Activated CD4-positive, alpha-beta memory T cell treated with anti-CD3 and anti-CD28 coated beads for 36 hours (primary cell): ENCODE measurements at regions not wholly inside any gene's neighbourhood (a gene's known extent, or its start where the extent isn't known, plus 50 kb on each side); places are given as distances from the start of the nearest gene placed in this dataset.
"Not testable (repeated sequence)": the region's sequence is repeated elsewhere in the genome, so short reads cannot be mapped to it uniquely, and the experiment has no call there.

ENCODE experiments used
- CTCF ChIA-PET: fragments of 350-600 bp; sonication (Branson Sonifier 250); formaldehyde crosslinking; loops from one replicate; lab custom pipeline; 2021; ENCODE audit warnings: antibody characterized with exemption, inconsistent platforms; lab: Charles Lee
- POLR2A ChIA-PET: fragments of 350-600 bp; sonication (Branson Sonifier 250); formaldehyde crosslinking; loops from one replicate; lab custom pipeline; 2021; ENCODE audit warnings: antibody characterized with exemption; lab: Charles Lee
- DNase-seq: peaks from one replicate; pipeline ENCODE4 v3.0.0-alpha.2; 2020
- H3K27ac Mint-ChIP-seq: one replicate; pipeline ENCODE4 v1.8.0; 2021; ENCODE audit warnings: mixed read lengths
- H3K27me3 Mint-ChIP-seq: one replicate; pipeline ENCODE4 v1.8.0; 2021; ENCODE audit warnings: mixed read lengths
- H3K36me3 Mint-ChIP-seq: one replicate; pipeline ENCODE4 v1.8.0; 2021; ENCODE audit warnings: mixed read lengths
- H3K4me1 Mint-ChIP-seq: one replicate; pipeline ENCODE4 v1.8.0; 2021; ENCODE audit warnings: low read depth, mixed read lengths
- H3K4me3 Mint-ChIP-seq: one replicate; pipeline ENCODE4 v1.8.0; 2021; ENCODE audit warnings: mild to moderate bottlenecking, mixed read lengths
- H3K9me3 Mint-ChIP-seq: one replicate; pipeline ENCODE4 v1.8.0; 2021; ENCODE audit warnings: mixed read lengths
- intact Hi-C: fragments of 100-400 bp; cut with micrococcal nuclease; formaldehyde crosslinking; loops from one replicate; pipeline ENCODE4 v1.15.1; 2023

- H3K9me3 Mint-ChIP-seq: no peaks in the 10 kb centered on the region
- DNase-seq: no peak
- H3K4me3 Mint-ChIP-seq: no peak overlapping the region
- no peaks in the 10 kb centered on the region for H3K36me3 Mint-ChIP-seq
- peaks cover 14% of the 10 kb centered on the region for H3K27me3 Mint-ChIP-seq
- ChIA-PET POLR2A (no interaction called here), CTCF (no interaction called here)
- H3K27ac Mint-ChIP-seq: no peak overlapping the region
- H3K4me1 Mint-ChIP-seq: no peaks in the 10 kb centered on the region
- intact Hi-C loops: no loop called here
Observed at GRCh38 chr10:120018695-120019094, 126.2 kb downstream of the SEC23IP start.

- intact Hi-C loops: no loop called here
Observed at GRCh38 chr10:120019568-120019967, 127.0 kb downstream of the SEC23IP start.

GRCh38 chr10:120022357-120022756, 129.8 kb downstream of the SEC23IP start:
- POLR2A ChIA-PET: no interaction called here
- intact Hi-C loops: no loop called here
- DNase-seq: no peak

More at GRCh38 chr10:120019568-120019967, 127.0 kb downstream of the SEC23IP start:
- no peak overlapping the region for H3K4me3 Mint-ChIP-seq
- no peak for DNase-seq
- ChIA-PET CTCF (no interaction called here), POLR2A (no interaction called here)
- H3K27ac Mint-ChIP-seq: no peak overlapping the region
- no peaks in the 10 kb centered on the region for H3K4me1 Mint-ChIP-seq
- peaks cover 18% of the 10 kb centered on the region for H3K27me3 Mint-ChIP-seq
- no peaks in the 10 kb centered on the region for H3K9me3 Mint-ChIP-seq
- no peaks in the 10 kb centered on the region for H3K36me3 Mint-ChIP-seq

GRCh38 chr10:120034236-120034635, 141.7 kb downstream of the SEC23IP start:
- H3K27ac Mint-ChIP-seq: no peak overlapping the region
- H3K4me1 Mint-ChIP-seq: no peaks in the 10 kb centered on the region
- CTCF ChIA-PET: no interaction called here
- peaks cover 2% of the 10 kb centered on the region for H3K27me3 Mint-ChIP-seq
- H3K9me3 Mint-ChIP-seq: no peaks in the 10 kb centered on the region
- POLR2A ChIA-PET: no interaction called here
- no peaks in the 10 kb centered on the region for H3K36me3 Mint-ChIP-seq
- intact Hi-C loops: no loop called here
- DNase-seq: no peak
- H3K4me3 Mint-ChIP-seq: no peak overlapping the region

More at GRCh38 chr10:120022357-120022756, 129.8 kb downstream of the SEC23IP start:
- peaks cover 10% of the 10 kb centered on the region for H3K27me3 Mint-ChIP-seq
- no peak overlapping the region for H3K4me3 Mint-ChIP-seq
- no peak overlapping the region for H3K27ac Mint-ChIP-seq
- no peaks in the 10 kb centered on the region for H3K4me1 Mint-ChIP-seq
- CTCF ChIA-PET: no interaction called here
- no peaks in the 10 kb centered on the region for H3K9me3 Mint-ChIP-seq
- no peaks in the 10 kb centered on the region for H3K36me3 Mint-ChIP-seq

- Mint-ChIP-seq H3K36me3 (no peaks in the 10 kb centered on the region), H3K4me3 (no peak overlapping the region), H3K27ac (no peak overlapping the region), H3K9me3 (no peaks in the 10 kb centered on the region), H3K27me3 (peaks cover 2% of the 10 kb centered on the region), H3K4me1 (no peaks in the 10 kb centered on the region)
- ChIA-PET POLR2A (no interaction called here), CTCF (no interaction called here)
- intact Hi-C loops: no loop called here
- no peak for DNase-seq
Observed at GRCh38 chr10:120039046-120039445, 146.5 kb downstream of the SEC23IP start.

GRCh38 chr10:120039826-120040225, 147.3 kb downstream of the SEC23IP start:
- Mint-ChIP-seq H3K4me3 (no peak overlapping the region), H3K27me3 (peaks cover 2% of the 10 kb centered on the region), H3K27ac (no peak overlapping the region), H3K4me1 (no peaks in the 10 kb centered on the region), H3K36me3 (no peaks in the 10 kb centered on the region), H3K9me3 (no peaks in the 10 kb centered on the region)
- intact Hi-C loops: no loop called here
- no peak for DNase-seq
- POLR2A ChIA-PET: no interaction called here
- CTCF ChIA-PET: no interaction called here

- CTCF ChIA-PET: no interaction called here
- H3K27me3 Mint-ChIP-seq: no peaks in the 10 kb centered on the region
- H3K9me3 Mint-ChIP-seq: no peaks in the 10 kb centered on the region
- H3K27ac Mint-ChIP-seq: no peak overlapping the region
- no peaks in the 10 kb centered on the region for H3K4me1 Mint-ChIP-seq
- no peak for DNase-seq
- H3K36me3 Mint-ChIP-seq: no peaks in the 10 kb centered on the region
- no peak overlapping the region for H3K4me3 Mint-ChIP-seq
- POLR2A ChIA-PET: no interaction called here
- intact Hi-C loops: no loop called here
Observed at GRCh38 chr10:120041807-120042559, 149.5 kb downstream of the SEC23IP start.

- POLR2A ChIA-PET: no interaction called here
- Mint-ChIP-seq H3K27ac (no peak overlapping the region), H3K4me3 (no peak overlapping the region), H3K27me3 (no peaks in the 10 kb centered on the region), H3K4me1 (no peaks in the 10 kb centered on the region), H3K36me3 (no peaks in the 10 kb centered on the region), H3K9me3 (no peaks in the 10 kb centered on the region)
- CTCF ChIA-PET: no interaction called here
- DNase-seq: no peak
- intact Hi-C loops: no loop called here
Observed at GRCh38 chr10:120042705-120043104, 150.2 kb downstream of the SEC23IP start.

- H3K4me3 Mint-ChIP-seq, H3K4me1 Mint-ChIP-seq, H3K9me3 Mint-ChIP-seq, DNase-seq, H3K36me3 Mint-ChIP-seq, H3K27ac Mint-ChIP-seq, CTCF ChIA-PET, H3K27me3 Mint-ChIP-seq, intact Hi-C loops, POLR2A ChIA-PET: not testable (repeated sequence)
Observed at GRCh38 chr10:120047373-120047772, 154.8 kb downstream of the SEC23IP start.

DNA sequence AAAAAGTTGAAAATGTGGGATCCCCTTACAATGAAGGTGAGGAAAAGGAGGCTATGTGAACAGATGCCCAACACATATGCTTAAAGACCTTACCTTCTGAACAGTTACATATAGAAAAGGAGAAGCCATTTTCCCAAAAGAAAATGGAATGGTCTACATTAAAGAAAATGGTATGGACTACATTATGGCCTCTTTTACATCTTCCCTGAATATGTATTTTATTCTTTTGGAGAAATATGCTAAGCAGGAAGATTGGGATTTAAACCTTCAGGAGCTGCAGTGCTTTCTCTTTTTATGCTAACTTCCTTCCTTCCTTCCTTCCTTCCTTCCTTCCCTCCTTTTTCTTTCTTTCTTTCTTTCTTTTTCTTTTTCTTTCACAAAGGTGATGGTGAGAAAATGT, 155.4 kb downstream of the SEC23IP start:
- Mint-ChIP-seq H3K27ac (no peak overlapping the region), H3K36me3 (no peaks in the 10 kb centered on the region), H3K9me3 (no peaks in the 10 kb centered on the region), H3K4me1 (no peaks in the 10 kb centered on the region), H3K27me3 (peaks cover 7% of the 10 kb centered on the region), H3K4me3 (no peak overlapping the region)
- CTCF ChIA-PET: no interaction called here
- DNase-seq: no peak
- intact Hi-C loops: no loop called here
- POLR2A ChIA-PET: no interaction called here

GRCh38 chr10:120048391-120048790, 155.9 kb downstream of the SEC23IP start:
- CTCF ChIA-PET: no interaction called here
- POLR2A ChIA-PET: no interaction called here
- peaks cover 9% of the 10 kb centered on the region for H3K27me3 Mint-ChIP-seq
- H3K9me3 Mint-ChIP-seq: no peaks in the 10 kb centered on the region
- DNase-seq: no peak
- H3K36me3 Mint-ChIP-seq: no peaks in the 10 kb centered on the region
- H3K27ac Mint-ChIP-seq: no peak overlapping the region
- H3K4me1 Mint-ChIP-seq: no peaks in the 10 kb centered on the region
- intact Hi-C loops: no loop called here
- H3K4me3 Mint-ChIP-seq: no peak overlapping the region

DNA sequence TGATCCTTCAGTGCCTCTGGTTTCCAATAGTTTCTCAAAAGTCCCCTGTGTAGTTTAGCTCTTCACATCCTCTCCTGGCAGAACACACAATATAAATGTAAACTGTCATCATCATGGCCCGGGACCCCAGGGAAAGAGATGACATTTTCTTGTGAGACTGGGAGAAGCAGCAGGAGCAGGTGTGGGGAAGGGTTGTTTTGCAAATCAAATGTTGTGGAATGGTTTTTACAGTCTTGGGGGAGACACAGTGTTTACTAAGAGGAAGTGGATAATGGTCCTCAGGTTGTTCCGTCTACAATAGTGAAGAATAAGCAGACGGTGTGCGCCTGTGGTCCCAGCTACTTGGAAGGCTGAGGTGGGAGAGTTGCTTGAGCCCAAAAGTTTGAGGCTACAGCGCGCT, 159.1 kb downstream of the SEC23IP start:
- Mint-ChIP-seq H3K4me1 (no peaks in the 10 kb centered on the region), H3K27me3 (peaks cover 12% of the 10 kb centered on the region), H3K4me3 (no peak overlapping the region), H3K27ac (no peak overlapping the region), H3K9me3 (no peaks in the 10 kb centered on the region), H3K36me3 (no peaks in the 10 kb centered on the region)
- DNase-seq: no peak
- intact Hi-C loops: no loop called here
- CTCF ChIA-PET: no interaction called here
- POLR2A ChIA-PET: no interaction called here

- Mint-ChIP-seq H3K4me1 (no peaks in the 10 kb centered on the region), H3K36me3 (no peaks in the 10 kb centered on the region), H3K4me3 (no peak overlapping the region), H3K27ac (no peak overlapping the region), H3K27me3 (peaks cover 15% of the 10 kb centered on the region), H3K9me3 (no peaks in the 10 kb centered on the region)
- DNase-seq: no peak
- intact Hi-C loops: no loop called here
- ChIA-PET POLR2A (no interaction called here), CTCF (no interaction called here)
Observed at GRCh38 chr10:120052964-120053702, 160.6 kb downstream of the SEC23IP start.
